Liver (tissue), 8 donors: ENCODE measurements at regions not wholly inside any gene's neighbourhood (a gene's known extent, or its start where the extent isn't known, plus 50 kb on each side); places are given as distances from the start of the nearest gene placed in this dataset.

Experiments
- DNase-seq: peaks from one replicate; pipeline ENCODE4 v3.0.0-alpha.2; 2017; ENCODE audit warnings: low spot score
- H3K27ac ChIP-seq, 2 donors: one replicate each; pipeline ENCODE4 v1.7.0; 2013; ENCODE audit warnings: inconsistent platforms in 2 of 2, low read length in 2 of 2, control low read depth in 1 of 2, low read depth in 1 of 2, mild to moderate bottlenecking in 1 of 2
- H3K27me3 ChIP-seq, 4 donors: one replicate each; pipeline versions ENCODE4 v1.6.1 to v1.7.0; 2013; ENCODE audit warnings: low read length in 3 of 4, inconsistent platforms in 1 of 4, mild to moderate bottlenecking in 1 of 4, moderate library complexity in 1 of 4; ENCODE audit not compliant: control insufficient read depth in 4 of 4, insufficient read depth in 4 of 4
- H3K36me3 ChIP-seq, 4 donors: one replicate each; pipeline versions ENCODE4 v1.6.1 to v1.7.0; 2013; ENCODE audit warnings: low read length in 3 of 4, mild to moderate bottlenecking in 3 of 4, low read depth in 1 of 4, moderate library complexity in 1 of 4; ENCODE audit not compliant: control insufficient read depth in 4 of 4, insufficient read depth in 3 of 4
- H3K4me1 ChIP-seq, 4 donors: one replicate each; pipeline versions ENCODE4 v1.6.1 to v1.7.0; 2013; ENCODE audit warnings: low read length in 3 of 4, mild to moderate bottlenecking in 3 of 4, moderate library complexity in 1 of 4; ENCODE audit not compliant: control insufficient read depth in 4 of 4, insufficient read depth in 4 of 4
- H3K4me3 ChIP-seq, 3 donors: one replicate each; pipeline versions ENCODE4 v1.6.1 to v1.7.0; 2013; ENCODE audit warnings: low read length in 3 of 3, control low read depth in 1 of 3, low read depth in 1 of 3, mild to moderate bottlenecking in 1 of 3
- H3K9ac ChIP-seq, 2 donors: one replicate each; pipeline ENCODE4 v1.7.0; 2013; ENCODE audit warnings: low read length in 2 of 2, mild to moderate bottlenecking in 2 of 2, moderate library complexity in 2 of 2, control low read depth in 1 of 2, low read depth in 1 of 2
- H3K9me3 ChIP-seq, 4 donors: one replicate each; pipeline versions ENCODE4 v1.6.1 to v1.7.0; 2013; ENCODE audit warnings: low read length in 3 of 4; ENCODE audit not compliant: control insufficient read depth in 4 of 4
- EGR1 ChIP-seq, 2 donors: IDR thresholded peaks; 2 replicates each; pipeline ENCODE4 v1.6.1; 2016 to 2018; ENCODE audit warnings: antibody characterized with exemption in 2 of 2, low read depth in 2 of 2
- FOXA1 ChIP-seq: IDR thresholded peaks from 2 replicates; pipeline ENCODE4 v1.6.1; 2016; ENCODE audit warnings: antibody characterized with exemption
- FOXA2 ChIP-seq: IDR thresholded peaks from 2 replicates; pipeline ENCODE4 v1.6.1; 2016; ENCODE audit warnings: antibody characterized with exemption
- GABPA ChIP-seq, 2 donors: IDR thresholded peaks in 1 of 2; conservative IDR thresholded peaks in 1 of 2; 2 replicates each; pipeline ENCODE4 v1.6.1; 2016; ENCODE audit warnings: antibody characterized with exemption in 2 of 2, mild to moderate bottlenecking in 1 of 2, moderate library complexity in 1 of 2
- HNF4A ChIP-seq, 2 donors: conservative IDR thresholded peaks; 2 replicates each; pipeline ENCODE4 v1.6.1; 2016; ENCODE audit warnings: antibody characterized with exemption in 2 of 2, mild to moderate bottlenecking in 2 of 2
- HNF4G ChIP-seq: IDR thresholded peaks from 2 replicates; pipeline ENCODE4 v1.6.1; 2016; ENCODE audit warnings: antibody characterized with exemption
- JUND ChIP-seq, 2 donors: IDR thresholded peaks; 2 replicates each; pipeline ENCODE4 v1.6.1; 2016; ENCODE audit warnings: antibody characterized with exemption in 2 of 2
- NR2F2 ChIP-seq: IDR thresholded peaks from 2 replicates; pipeline ENCODE4 v1.6.1; 2016; ENCODE audit warnings: antibody characterized with exemption
- RAD21 ChIP-seq, 2 donors: IDR thresholded peaks; 2 replicates each; pipeline ENCODE4 v1.6.1; 2016; ENCODE audit warnings: antibody characterized with exemption in 2 of 2, mild to moderate bottlenecking in 2 of 2
- RXRA ChIP-seq, 2 donors: IDR thresholded peaks; 2 replicates each; pipeline ENCODE4 v1.6.1; 2017 to 2018; ENCODE audit warnings: antibody characterized with exemption in 2 of 2, mild to moderate bottlenecking in 1 of 2
- SP1 ChIP-seq: IDR thresholded peaks from 2 replicates; pipeline ENCODE4 v1.6.1; 2018; ENCODE audit warnings: antibody characterized with exemption, mild to moderate bottlenecking
- TAF1 ChIP-seq: conservative IDR thresholded peaks from 2 replicates; pipeline ENCODE4 v1.6.1; 2016; ENCODE audit warnings: antibody characterized with exemption, mild to moderate bottlenecking
- YY1 ChIP-seq: IDR thresholded peaks from 2 replicates; pipeline ENCODE4 v1.6.1; 2016; ENCODE audit warnings: antibody characterized with exemption, mild to moderate bottlenecking
- WGBS: extraction: QIAGEN DNeasy Blood & Tissue Kit; methylation state at CpG from one replicate; pipeline ENCODE4 v1.1.7; 2013; 5-methylcytosine and 5-hydroxymethylcytosine counted together
- TF ChIP-seq, protein P1 (sequence below): fragments of 150-350 bp; IDR thresholded peaks from 2 replicates; pipeline ENCODE4 v1.5.1; 2017; ENCODE audit warnings: improper control_type of control experiment, low read depth, low read length; ENCODE audit not compliant: missing input control
- TF ChIP-seq, protein P2 (sequence below): IDR thresholded peaks from 2 replicates; pipeline ENCODE4 v1.6.1; 2016; ENCODE audit warnings: antibody characterized with exemption
- TF ChIP-seq, protein P3 (sequence below): IDR thresholded peaks from 2 replicates; pipeline ENCODE4 v1.6.1; 2016; ENCODE audit warnings: antibody characterized with exemption
- TF ChIP-seq, protein P4 (sequence below): IDR thresholded peaks from 2 replicates; pipeline ENCODE4 v1.6.1; 2016; ENCODE audit warnings: antibody characterized with exemption, mild to moderate bottlenecking
- TF ChIP-seq, protein P5 (sequence below): IDR thresholded peaks from 2 replicates; pipeline ENCODE4 v1.6.1; 2016; ENCODE audit warnings: antibody characterized with exemption
- donor health status: healthy.
- donor health status: healthy.
- donor health status: healthy.
- donor health status: healthy.
- donor health status: healthy.

- H3K9ac ChIP-seq = no peak overlapping the region
- H3K36me3 ChIP-seq = no peaks in the 10 kb centered on the region
- no peaks in the 10 kb centered on the region for H3K27me3 ChIP-seq
- H3K4me3 ChIP-seq = no peak overlapping the region
- DNase-seq = no peak
- no peaks in the 10 kb centered on the region for H3K9me3 ChIP-seq
- peaks cover 0 to 1% (median 0%) of the 10 kb centered on the region in 4 donors for H3K4me1 ChIP-seq
- TF ChIP-seq RAD21 (IDR thresholded peaks at IDR 0.05) (no peak), YY1 (no peak), FOXA1 (no peak), EGR1 (IDR thresholded peaks at IDR 0.05; ENCODE audit: low read depth in 2 of 2) (no peak), FOXA2 (no peak), GABPA (IDR thresholded peaks at IDR 0.05 in 1 of 2, conservative IDR thresholded peaks at IDR 0.05 in 1 of 2) (no peak), NR2F2 (no peak), RXRA (IDR thresholded peaks at IDR 0.05) (no peak), SP1 (no peak), TAF1 (no peak), HNF4A (conservative IDR thresholded peaks at IDR 0.05) (no peak), HNF4G (no peak), JUND (IDR thresholded peaks at IDR 0.05) (no peak)
- TF ChIP-seq, protein P1, sequence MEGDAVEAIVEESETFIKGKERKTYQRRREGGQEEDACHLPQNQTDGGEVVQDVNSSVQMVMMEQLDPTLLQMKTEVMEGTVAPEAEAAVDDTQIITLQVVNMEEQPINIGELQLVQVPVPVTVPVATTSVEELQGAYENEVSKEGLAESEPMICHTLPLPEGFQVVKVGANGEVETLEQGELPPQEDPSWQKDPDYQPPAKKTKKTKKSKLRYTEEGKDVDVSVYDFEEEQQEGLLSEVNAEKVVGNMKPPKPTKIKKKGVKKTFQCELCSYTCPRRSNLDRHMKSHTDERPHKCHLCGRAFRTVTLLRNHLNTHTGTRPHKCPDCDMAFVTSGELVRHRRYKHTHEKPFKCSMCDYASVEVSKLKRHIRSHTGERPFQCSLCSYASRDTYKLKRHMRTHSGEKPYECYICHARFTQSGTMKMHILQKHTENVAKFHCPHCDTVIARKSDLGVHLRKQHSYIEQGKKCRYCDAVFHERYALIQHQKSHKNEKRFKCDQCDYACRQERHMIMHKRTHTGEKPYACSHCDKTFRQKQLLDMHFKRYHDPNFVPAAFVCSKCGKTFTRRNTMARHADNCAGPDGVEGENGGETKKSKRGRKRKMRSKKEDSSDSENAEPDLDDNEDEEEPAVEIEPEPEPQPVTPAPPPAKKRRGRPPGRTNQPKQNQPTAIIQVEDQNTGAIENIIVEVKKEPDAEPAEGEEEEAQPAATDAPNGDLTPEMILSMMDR = no peak
- TF ChIP-seq, protein P2, sequence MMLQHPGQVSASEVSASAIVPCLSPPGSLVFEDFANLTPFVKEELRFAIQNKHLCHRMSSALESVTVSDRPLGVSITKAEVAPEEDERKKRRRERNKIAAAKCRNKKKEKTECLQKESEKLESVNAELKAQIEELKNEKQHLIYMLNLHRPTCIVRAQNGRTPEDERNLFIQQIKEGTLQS = no peak
- TF ChIP-seq, protein P3, sequence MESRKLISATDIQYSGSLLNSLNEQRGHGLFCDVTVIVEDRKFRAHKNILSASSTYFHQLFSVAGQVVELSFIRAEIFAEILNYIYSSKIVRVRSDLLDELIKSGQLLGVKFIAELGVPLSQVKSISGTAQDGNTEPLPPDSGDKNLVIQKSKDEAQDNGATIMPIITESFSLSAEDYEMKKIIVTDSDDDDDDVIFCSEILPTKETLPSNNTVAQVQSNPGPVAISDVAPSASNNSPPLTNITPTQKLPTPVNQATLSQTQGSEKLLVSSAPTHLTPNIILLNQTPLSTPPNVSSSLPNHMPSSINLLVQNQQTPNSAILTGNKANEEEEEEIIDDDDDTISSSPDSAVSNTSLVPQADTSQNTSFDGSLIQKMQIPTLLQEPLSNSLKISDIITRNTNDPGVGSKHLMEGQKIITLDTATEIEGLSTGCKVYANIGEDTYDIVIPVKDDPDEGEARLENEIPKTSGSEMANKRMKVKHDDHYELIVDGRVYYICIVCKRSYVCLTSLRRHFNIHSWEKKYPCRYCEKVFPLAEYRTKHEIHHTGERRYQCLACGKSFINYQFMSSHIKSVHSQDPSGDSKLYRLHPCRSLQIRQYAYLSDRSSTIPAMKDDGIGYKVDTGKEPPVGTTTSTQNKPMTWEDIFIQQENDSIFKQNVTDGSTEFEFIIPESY = no peak
- TF ChIP-seq, protein P4, sequence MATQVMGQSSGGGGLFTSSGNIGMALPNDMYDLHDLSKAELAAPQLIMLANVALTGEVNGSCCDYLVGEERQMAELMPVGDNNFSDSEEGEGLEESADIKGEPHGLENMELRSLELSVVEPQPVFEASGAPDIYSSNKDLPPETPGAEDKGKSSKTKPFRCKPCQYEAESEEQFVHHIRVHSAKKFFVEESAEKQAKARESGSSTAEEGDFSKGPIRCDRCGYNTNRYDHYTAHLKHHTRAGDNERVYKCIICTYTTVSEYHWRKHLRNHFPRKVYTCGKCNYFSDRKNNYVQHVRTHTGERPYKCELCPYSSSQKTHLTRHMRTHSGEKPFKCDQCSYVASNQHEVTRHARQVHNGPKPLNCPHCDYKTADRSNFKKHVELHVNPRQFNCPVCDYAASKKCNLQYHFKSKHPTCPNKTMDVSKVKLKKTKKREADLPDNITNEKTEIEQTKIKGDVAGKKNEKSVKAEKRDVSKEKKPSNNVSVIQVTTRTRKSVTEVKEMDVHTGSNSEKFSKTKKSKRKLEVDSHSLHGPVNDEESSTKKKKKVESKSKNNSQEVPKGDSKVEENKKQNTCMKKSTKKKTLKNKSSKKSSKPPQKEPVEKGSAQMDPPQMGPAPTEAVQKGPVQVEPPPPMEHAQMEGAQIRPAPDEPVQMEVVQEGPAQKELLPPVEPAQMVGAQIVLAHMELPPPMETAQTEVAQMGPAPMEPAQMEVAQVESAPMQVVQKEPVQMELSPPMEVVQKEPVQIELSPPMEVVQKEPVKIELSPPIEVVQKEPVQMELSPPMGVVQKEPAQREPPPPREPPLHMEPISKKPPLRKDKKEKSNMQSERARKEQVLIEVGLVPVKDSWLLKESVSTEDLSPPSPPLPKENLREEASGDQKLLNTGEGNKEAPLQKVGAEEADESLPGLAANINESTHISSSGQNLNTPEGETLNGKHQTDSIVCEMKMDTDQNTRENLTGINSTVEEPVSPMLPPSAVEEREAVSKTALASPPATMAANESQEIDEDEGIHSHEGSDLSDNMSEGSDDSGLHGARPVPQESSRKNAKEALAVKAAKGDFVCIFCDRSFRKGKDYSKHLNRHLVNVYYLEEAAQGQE = no peak
- TF ChIP-seq, protein P5, sequence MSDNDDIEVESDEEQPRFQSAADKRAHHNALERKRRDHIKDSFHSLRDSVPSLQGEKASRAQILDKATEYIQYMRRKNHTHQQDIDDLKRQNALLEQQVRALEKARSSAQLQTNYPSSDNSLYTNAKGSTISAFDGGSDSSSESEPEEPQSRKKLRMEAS = no peak
- no peak overlapping the region for H3K27ac ChIP-seq
- WGBS = 91% methylated on average over 3 of the region's 3 CpGs
Observed at GRCh38 chr15:39468828-39469227, 112.1 kb upstream of the THBS1 start.
